Sigmoid colon (tissue), 6 donors: ENCODE measurements at regions not wholly inside any gene's neighbourhood (a gene's known extent, or its start where the extent isn't known, plus 50 kb on each side); places are given as distances from the start of the nearest gene placed in this dataset.

ENCODE experiments used
- DNase-seq: peaks from one replicate; pipeline ENCODE4 v3.0.0-alpha.2; 2019
- H3K27ac ChIP-seq, 4 donors: fragments of 200-600 bp; sonication (generic); one replicate each; pipeline ENCODE4 v1.5.1; 2016 to 2019; ENCODE audit warnings: mild to moderate bottlenecking in 1 of 4
- H3K27me3 ChIP-seq, 3 donors: fragments of 200-600 bp; sonication (generic); one replicate each; pipeline ENCODE4 v1.5.1; 2019; ENCODE audit warnings: mild to moderate bottlenecking in 1 of 3
- H3K36me3 ChIP-seq, 4 donors: fragments of 200-600 bp; sonication (generic); one replicate each; pipeline ENCODE4 v1.5.1; 2016 to 2019
- H3K4me1 ChIP-seq, 4 donors: fragments of 200-600 bp; sonication (generic); one replicate each; pipeline ENCODE4 v1.5.1; 2017 to 2019
- H3K4me3 ChIP-seq, 4 donors: fragments of 200-600 bp; sonication (generic); one replicate each; pipeline ENCODE4 v1.5.1; 2017 to 2019; ENCODE audit warnings: mild to moderate bottlenecking in 2 of 4, moderate library complexity in 1 of 4
- H3K9me3 ChIP-seq, 4 donors: fragments of 200-600 bp in 3 of 4; sonication (generic) in 3 of 4; one replicate each; pipeline versions ENCODE4 v1.5.1 to v1.6.1; 2013 to 2019
- CTCF ChIP-seq, 4 experiments: fragments of 450-650 bp in 3 of 4; fragments of 200-600 bp in 1 of 4; IDR thresholded peaks; one replicate each; pipeline ENCODE4 v1.5.1; 2016 to 2019; ENCODE audit warnings: antibody characterized with exemption in 4 of 4, mild to moderate bottlenecking in 3 of 4, moderate library complexity in 2 of 4
- EP300 ChIP-seq, 4 donors: sonication (generic); formaldehyde crosslinking; IDR thresholded peaks; one replicate each; pipeline ENCODE4 v1.6.1; 2017; ENCODE audit warnings: antibody characterized with exemption in 4 of 4
- POLR2A ChIP-seq, 2 donors: fragments of 450-650 bp; IDR thresholded peaks; one replicate each; pipeline ENCODE4 v1.6.1; 2016; ENCODE audit warnings: antibody characterized with exemption in 2 of 2, mild to moderate bottlenecking in 2 of 2, moderate library complexity in 2 of 2
- POLR2AphosphoS5 ChIP-seq, 4 donors: sonication (generic); formaldehyde crosslinking; IDR thresholded peaks; one replicate each; pipeline ENCODE4 v1.6.1; 2017; ENCODE audit warnings: antibody characterized with exemption in 4 of 4
- WGBS, 2 donors: extraction: QIAGEN DNeasy Blood & Tissue Kit; methylation state at CpG; one replicate each; pipeline ENCODE4 v1.1.7; 2013; 5-methylcytosine and 5-hydroxymethylcytosine counted together
- intact Hi-C: fragments of 100-400 bp; cut with DNase I; formaldehyde crosslinking; loops from one replicate; pipeline ENCODE4 v1.15.1; 2023
- donor health status: healthy with polysubstance abuse.
- donor health status: healthy.

- H3K27me3 ChIP-seq: no peaks in the 10 kb centered on the region
- H3K4me1 ChIP-seq: no peaks in the 10 kb centered on the region
- H3K9me3 ChIP-seq: no peaks in the 10 kb centered on the region
- WGBS, 2 donors: 11 to 66% methylated on average over 5 of the region's 5 CpGs
- intact Hi-C loops: no loop called here
- no peak for TF ChIP-seq POLR2A (IDR thresholded peaks at IDR 0.05)
- TF ChIP-seq CTCF (IDR thresholded peaks at IDR 0.05): no peak
- no peak for TF ChIP-seq EP300 (IDR thresholded peaks at IDR 0.05)
- no peak for TF ChIP-seq POLR2AphosphoS5 (IDR thresholded peaks at IDR 0.05)
- DNase-seq: no peak
- no peak overlapping the region for H3K4me3 ChIP-seq
- no peak overlapping the region for H3K27ac ChIP-seq
- no peaks in the 10 kb centered on the region for H3K36me3 ChIP-seq
Observed at GRCh38 chr3:182605882-182606611, 187.3 kb upstream of the ATP11B start.

GRCh38 chr3:182606905-182607504 is 186.3 kb upstream of the ATP11B start:
- no peak for DNase-seq
- H3K4me1 ChIP-seq: no peaks in the 10 kb centered on the region
- no peak overlapping the region for H3K4me3 ChIP-seq
- no peaks in the 10 kb centered on the region for H3K36me3 ChIP-seq
- TF ChIP-seq EP300 (IDR thresholded peaks at IDR 0.05) (no peak), CTCF (IDR thresholded peaks at IDR 0.05) (no peak), POLR2AphosphoS5 (IDR thresholded peaks at IDR 0.05) (no peak), POLR2A (IDR thresholded peaks at IDR 0.05) (no peak)
- H3K27me3 ChIP-seq: no peaks in the 10 kb centered on the region
- no peaks in the 10 kb centered on the region for H3K9me3 ChIP-seq
- intact Hi-C loops: no loop called here
- no peak overlapping the region for H3K27ac ChIP-seq
- WGBS, 2 donors: 9 to 56% methylated on average over 2 of the region's 2 CpGs

- intact Hi-C loops: no loop called here
- Histone ChIP-seq H3K27me3 (no peaks in the 10 kb centered on the region), H3K4me3 (no peak overlapping the region), H3K27ac (no peak overlapping the region), H3K9me3 (no peaks in the 10 kb centered on the region), H3K36me3 (no peaks in the 10 kb centered on the region), H3K4me1 (no peaks in the 10 kb centered on the region)
- DNase-seq: no peak
- whole genome bisulfite sequencing, 2 donors: 44 to 61% methylated on average over 2 of the region's 2 CpGs
- no peak for TF ChIP-seq EP300 (IDR thresholded peaks at IDR 0.05)
Observed at GRCh38 chr3:182608832-182609231, 184.5 kb upstream of the ATP11B start.

GRCh38 chr3:182609575-182610156 is 183.6 kb upstream of the ATP11B start:
- H3K27ac ChIP-seq: no peak overlapping the region

More at GRCh38 chr3:182609575-182610156, 183.6 kb upstream of the ATP11B start:
- no peak for DNase-seq
- H3K27me3 ChIP-seq: no peaks in the 10 kb centered on the region
- no peak for TF ChIP-seq EP300 (IDR thresholded peaks at IDR 0.05)
- no peak for TF ChIP-seq POLR2A (IDR thresholded peaks at IDR 0.05)
- TF ChIP-seq CTCF (IDR thresholded peaks at IDR 0.05): no peak
- TF ChIP-seq POLR2AphosphoS5 (IDR thresholded peaks at IDR 0.05): no peak
- 13 to 55% methylated on average over 6 of the region's 6 CpGs for WGBS, 2 donors
- H3K4me1 ChIP-seq: no peaks in the 10 kb centered on the region
- H3K36me3 ChIP-seq: no peaks in the 10 kb centered on the region
- H3K4me3 ChIP-seq: no peak overlapping the region
- intact Hi-C loops: no loop called here
- H3K9me3 ChIP-seq: no peaks in the 10 kb centered on the region
